ENCODE measurements at regions not wholly inside any gene's neighbourhood (a gene's known extent, or its start where the extent isn't known, plus 50 kb on each side); places are given as distances from the start of the nearest gene placed in this dataset.

- TF ChIP-seq CTCF (IDR thresholded peaks at IDR 0.05 in 4 of 5, conservative IDR thresholded peaks at IDR 0.05 in 1 of 5) (no peak), POLR2A (IDR thresholded peaks at IDR 0.05) (no peak)
Observed at GRCh38 chr5:92374859-92375258, 991.7 kb upstream of the ARRDC3 start.
